Bronchial epithelial cell (primary cell): ENCODE measurements at regions not wholly inside any gene's neighbourhood (a gene's known extent, or its start where the extent isn't known, plus 50 kb on each side); places are given as distances from the start of the nearest gene placed in this dataset.

Experiments
- DNase-seq: peaks from one replicate; pipeline ENCODE4 v3.0.0-alpha.2; 2010; ENCODE audit warnings: low read depth
- FAIRE-seq: peaks from 2 replicates; lab custom pipeline; 2011; peaks lifted over from hg19 to GRCh38; lab: Jason Lieb, UNC
- H3K27me3 ChIP-seq: 2 replicates; pipeline ENCODE4 v1.5.1; 2011; ENCODE audit warnings: low read length; ENCODE audit not compliant: control insufficient read depth, insufficient read depth
- H3K36me3 ChIP-seq: 2 replicates; pipeline ENCODE4 v1.5.1; 2011; ENCODE audit warnings: low read length; ENCODE audit not compliant: control insufficient read depth, insufficient read depth
- H3K4me3 ChIP-seq: 2 replicates; pipeline ENCODE4 v1.5.1; 2011; ENCODE audit warnings: mild to moderate bottlenecking, low read depth, low read length, control low read depth
- CTCF ChIP-seq: IDR thresholded peaks from 2 replicates; pipeline ENCODE4 v1.5.1; 2011; ENCODE audit warnings: mild to moderate bottlenecking, moderate library complexity, low read length, control low read depth, inconsistent platforms; ENCODE audit not compliant: insufficient read depth, severe bottlenecking

DNA sequence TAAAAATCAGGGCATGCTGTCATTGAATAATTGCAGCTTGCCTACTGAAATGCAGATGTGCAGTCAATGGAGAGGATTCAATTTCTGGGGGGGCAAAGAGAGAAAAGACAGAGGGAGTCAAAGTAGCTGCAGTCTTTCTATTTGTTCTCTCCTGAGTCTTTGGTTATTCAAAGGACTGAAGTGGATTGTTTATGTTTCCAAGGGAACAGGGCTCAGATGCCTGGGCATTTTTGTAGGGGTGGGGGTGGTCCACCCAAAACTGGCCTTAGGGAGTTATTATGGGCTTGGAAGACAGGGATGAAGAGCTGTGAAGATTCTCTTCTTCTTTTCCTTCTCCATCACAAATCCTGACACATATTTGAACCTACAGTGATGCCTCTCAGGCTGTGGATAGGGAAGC lies 408.8 kb upstream of the DAB1 start:
- TF ChIP-seq CTCF: no peak
- Histone ChIP-seq H3K4me3 (no peak overlapping the region), H3K27me3 (no peaks in the 10 kb centered on the region), H3K36me3 (no peaks in the 10 kb centered on the region)
- no peak for FAIRE-seq
- no peak for DNase-seq

GRCh38 chr1:57831624-57832023 lies 407.8 kb upstream of the DAB1 start:
- no peak for TF ChIP-seq CTCF
- Histone ChIP-seq H3K4me3 (no peak overlapping the region), H3K27me3 (no peaks in the 10 kb centered on the region), H3K36me3 (no peaks in the 10 kb centered on the region)
- peak; percentile 23 for FAIRE-seq
- DNase-seq: peak; percentile 97

GRCh38 chr1:57826535-57826934 lies 402.7 kb upstream of the DAB1 start:
- FAIRE-seq (peak; percentile 70), DNase-seq (no peak)
- no peak overlapping the region for H3K4me3 ChIP-seq
- H3K27me3 ChIP-seq: no peaks in the 10 kb centered on the region
- TF ChIP-seq CTCF: no peak
- H3K36me3 ChIP-seq: no peaks in the 10 kb centered on the region

DNA sequence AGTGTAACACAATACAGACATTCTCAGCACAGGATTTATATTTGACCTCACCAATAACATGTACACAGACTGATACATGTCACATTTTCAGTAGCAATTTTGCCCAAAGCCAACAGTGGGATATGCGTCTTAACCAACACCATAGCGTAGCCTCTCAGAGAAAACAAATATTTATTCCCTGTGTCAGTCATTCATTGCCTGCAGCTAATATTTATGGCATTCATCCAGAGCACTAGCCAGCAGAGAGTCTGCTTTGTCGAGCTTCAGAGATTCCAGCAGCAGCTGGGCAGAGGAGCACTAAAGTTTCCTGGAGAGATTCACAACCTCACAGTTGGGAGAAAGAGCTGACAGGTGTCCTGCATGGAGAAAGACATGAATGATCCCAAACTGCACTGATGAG lies 400.7 kb upstream of the DAB1 start:
- H3K36me3 ChIP-seq: no peaks in the 10 kb centered on the region
- peak; percentile 87 for DNase-seq
- FAIRE-seq: peak; percentile 94
- no peak for TF ChIP-seq CTCF
- H3K27me3 ChIP-seq: no peaks in the 10 kb centered on the region
- no peak overlapping the region for H3K4me3 ChIP-seq

- no peak for DNase-seq
- H3K4me3 ChIP-seq: no peak overlapping the region
- no peak for FAIRE-seq
- no peaks in the 10 kb centered on the region for H3K27me3 ChIP-seq
- no peak for TF ChIP-seq CTCF
- H3K36me3 ChIP-seq: no peaks in the 10 kb centered on the region
These were observed 396.7 kb upstream of the DAB1 start for GRCh38 chr1:57820356-57821095.

- Histone ChIP-seq H3K27me3 (no peaks in the 10 kb centered on the region), H3K4me3 (no peak overlapping the region), H3K36me3 (no peaks in the 10 kb centered on the region)
- no peak for TF ChIP-seq CTCF
- FAIRE-seq (no peak), DNase-seq (no peak)
These were observed 396.0 kb upstream of the DAB1 start for GRCh38 chr1:57819893-57820292.
